GM12875 (cell line): ENCODE measurements at regions not wholly inside any gene's neighbourhood (a gene's known extent, or its start where the extent isn't known, plus 50 kb on each side); places are given as distances from the start of the nearest gene placed in this dataset.

Source experiments
- H3K4me3 ChIP-seq: one replicate; pipeline ENCODE4 v1.5.1; 2011; ENCODE audit warnings: low read depth, low read length, control low read depth
- TF ChIP-seq, protein P1 (sequence below): IDR thresholded peaks from 2 replicates; pipeline ENCODE4 v1.5.1; 2011; ENCODE audit warnings: low read depth, mild to moderate bottlenecking, control low read depth, inconsistent platforms, low read length, moderate library complexity, borderline replicate concordance; ENCODE audit not compliant: insufficient read depth

DNA sequence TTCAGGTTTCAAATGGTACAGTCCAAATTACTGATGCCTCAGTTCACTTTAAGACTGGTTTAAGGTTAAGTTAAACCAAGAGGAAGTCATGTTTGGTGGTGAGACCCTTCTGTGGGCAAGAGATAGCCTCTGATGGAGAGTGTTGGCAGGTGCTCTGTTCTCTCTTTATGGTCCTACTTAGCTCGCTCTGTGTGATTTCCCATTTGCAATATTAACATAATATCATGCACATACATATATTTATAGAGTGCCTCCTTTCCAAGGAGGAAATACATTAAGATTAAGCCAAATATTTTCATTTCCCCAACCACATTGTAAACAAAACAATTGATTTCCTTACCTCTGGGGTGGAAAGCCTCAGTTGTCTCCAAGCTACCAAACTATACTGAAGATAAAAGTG is 222.4 kb downstream of the PIK3C3 start:
- no peak overlapping the region for H3K4me3 ChIP-seq
- TF ChIP-seq, protein P1, sequence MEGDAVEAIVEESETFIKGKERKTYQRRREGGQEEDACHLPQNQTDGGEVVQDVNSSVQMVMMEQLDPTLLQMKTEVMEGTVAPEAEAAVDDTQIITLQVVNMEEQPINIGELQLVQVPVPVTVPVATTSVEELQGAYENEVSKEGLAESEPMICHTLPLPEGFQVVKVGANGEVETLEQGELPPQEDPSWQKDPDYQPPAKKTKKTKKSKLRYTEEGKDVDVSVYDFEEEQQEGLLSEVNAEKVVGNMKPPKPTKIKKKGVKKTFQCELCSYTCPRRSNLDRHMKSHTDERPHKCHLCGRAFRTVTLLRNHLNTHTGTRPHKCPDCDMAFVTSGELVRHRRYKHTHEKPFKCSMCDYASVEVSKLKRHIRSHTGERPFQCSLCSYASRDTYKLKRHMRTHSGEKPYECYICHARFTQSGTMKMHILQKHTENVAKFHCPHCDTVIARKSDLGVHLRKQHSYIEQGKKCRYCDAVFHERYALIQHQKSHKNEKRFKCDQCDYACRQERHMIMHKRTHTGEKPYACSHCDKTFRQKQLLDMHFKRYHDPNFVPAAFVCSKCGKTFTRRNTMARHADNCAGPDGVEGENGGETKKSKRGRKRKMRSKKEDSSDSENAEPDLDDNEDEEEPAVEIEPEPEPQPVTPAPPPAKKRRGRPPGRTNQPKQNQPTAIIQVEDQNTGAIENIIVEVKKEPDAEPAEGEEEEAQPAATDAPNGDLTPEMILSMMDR = no peak

DNA sequence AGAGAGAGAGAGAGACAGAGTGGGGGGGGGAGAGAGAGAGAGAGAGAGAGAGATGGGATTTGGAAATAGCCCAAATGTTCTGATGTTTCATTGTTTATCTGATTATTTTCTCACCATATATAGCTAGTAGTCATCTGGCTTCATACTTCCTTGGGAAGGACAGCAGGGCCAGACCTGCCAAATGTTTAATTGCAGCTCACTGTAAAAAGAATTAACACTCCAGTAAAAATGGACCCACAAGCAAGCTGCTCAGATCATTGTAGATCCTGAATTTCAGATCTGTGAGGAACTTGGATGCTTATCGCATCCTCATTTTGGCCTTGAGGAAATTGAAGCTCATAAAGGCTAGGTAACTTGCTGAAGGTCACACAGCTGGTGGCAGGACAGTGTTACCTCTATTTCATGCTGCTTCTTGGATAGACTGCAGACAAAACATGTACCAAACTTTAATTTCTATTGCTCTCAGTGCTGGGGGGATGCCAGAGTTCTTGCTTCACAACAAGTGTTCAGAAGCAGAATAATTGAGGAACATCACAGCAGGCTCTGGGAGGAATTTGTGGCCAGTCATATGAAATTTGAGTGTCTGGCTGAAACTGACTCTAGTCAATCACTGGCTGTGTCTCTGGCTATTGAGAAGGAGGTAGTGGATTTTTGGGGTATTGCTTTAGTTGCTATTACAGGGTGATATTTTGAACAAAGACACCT is 223.5 kb downstream of the PIK3C3 start:
- no peak overlapping the region for H3K4me3 ChIP-seq
- TF ChIP-seq, protein P1 = no peak

DNA sequence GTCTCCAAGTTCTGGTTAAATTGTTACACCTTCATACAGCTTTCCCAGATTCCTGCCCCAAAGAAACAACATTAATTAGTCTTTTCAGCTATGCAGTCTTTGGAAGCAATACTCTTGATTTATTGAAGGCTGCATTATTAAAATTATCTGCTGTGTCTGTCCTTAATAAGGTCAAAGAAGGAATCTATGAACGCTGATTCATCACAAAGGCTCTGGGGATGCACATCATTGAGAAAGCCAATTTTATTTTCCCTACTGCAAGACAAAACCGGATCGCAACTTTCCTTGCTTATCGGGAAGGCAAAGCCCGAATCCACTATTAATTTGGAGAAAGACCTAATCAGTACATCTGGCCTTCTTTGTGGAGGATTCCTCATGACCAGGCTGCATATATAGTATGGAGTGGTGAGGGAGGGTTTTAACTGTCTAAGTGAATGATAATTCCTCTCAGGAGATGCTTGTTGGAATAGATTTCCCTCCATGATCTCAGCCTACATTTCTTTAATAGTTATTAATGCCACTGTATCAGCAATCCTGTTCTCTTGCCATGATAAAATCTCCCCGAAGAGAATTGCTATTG is 224.6 kb downstream of the PIK3C3 start:
- TF ChIP-seq, protein P1 = no peak
- H3K4me3 ChIP-seq = no peak overlapping the region

DNA sequence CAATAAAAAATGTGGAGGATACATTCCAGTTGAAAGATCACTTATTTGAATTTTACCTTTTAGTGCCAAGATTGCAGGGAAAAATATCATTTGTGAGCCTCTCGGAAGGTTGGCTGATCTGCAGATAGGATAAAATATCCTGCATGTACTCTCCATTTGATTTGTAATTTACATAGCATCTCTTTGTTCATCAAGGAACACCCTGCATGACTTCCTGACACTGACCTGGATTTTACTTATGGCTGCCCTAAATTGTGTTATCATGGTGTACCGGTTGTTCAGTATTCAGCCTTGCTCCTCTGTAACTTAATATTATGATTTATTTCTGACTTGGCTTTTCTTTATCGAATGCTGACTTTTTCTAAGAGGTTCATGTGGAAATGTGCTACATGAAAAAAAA is 226.4 kb downstream of the PIK3C3 start:
- no peak overlapping the region for H3K4me3 ChIP-seq
- TF ChIP-seq, protein P1 = no peak

DNA sequence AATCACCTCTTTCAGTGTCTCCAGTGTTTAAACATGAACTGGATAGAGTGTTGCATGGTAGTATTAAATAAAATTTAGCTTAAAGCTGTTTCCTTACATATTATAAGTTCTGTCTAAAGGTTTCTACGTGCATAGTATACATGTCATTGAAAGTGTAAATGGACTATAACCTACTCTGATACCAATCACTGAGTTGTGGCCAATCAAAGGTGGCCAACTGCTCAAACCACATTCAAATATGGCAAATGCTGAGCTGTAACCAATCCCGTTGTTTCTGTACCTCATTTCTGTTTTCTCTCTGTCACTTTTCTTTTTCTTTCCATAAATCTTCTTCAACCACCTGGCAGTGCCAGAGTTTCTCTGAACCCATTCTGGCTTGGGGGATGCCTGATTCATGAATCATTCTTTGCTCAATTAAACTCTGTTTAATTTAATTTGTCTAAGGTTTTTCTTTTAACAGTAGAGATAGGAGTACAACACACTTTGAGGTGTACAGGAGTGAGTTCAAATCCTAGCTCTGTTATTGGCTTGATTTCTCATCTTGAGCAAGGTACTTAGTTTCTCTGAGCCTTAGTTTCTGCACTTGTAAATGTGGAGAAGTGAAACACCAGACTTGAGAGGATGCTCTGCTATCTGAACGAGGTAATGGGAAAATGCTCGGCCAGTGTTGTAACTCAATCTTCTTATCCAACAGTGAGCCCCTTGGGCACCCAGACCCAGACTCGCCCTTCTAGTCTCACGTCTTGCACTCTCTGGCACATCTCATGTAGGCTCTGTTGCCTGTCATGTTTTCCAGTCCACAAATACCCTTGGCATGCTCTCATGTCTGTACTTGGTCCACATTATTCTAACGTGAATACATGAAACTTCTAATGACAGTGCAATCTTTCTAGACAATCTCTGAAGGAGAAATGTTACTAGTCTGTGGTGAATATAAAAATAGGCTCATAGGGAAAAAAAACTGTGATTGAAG is 228.0 kb downstream of the PIK3C3 start:
- no peak overlapping the region for H3K4me3 ChIP-seq
- TF ChIP-seq, protein P1 = no peak

DNA sequence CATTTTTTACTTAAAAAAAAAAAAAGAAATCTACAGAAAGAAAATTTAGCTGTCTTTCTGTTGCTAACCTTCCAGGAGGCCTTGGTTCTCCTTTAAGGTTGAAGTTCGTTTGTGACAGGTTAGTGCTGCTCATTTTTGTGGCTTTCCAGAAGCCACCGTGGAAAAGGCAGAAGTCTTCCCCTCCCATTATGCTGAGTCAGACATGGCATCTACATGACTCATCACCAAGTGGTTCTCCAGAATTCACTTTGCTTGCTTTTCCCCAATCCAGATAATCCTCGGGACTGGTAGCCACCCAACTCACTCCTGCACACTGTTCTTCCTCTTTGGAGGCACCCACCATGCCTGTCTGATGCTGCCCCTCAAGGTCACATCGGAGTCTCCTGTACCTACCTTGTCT is 228.7 kb downstream of the PIK3C3 start:
- no peak overlapping the region for H3K4me3 ChIP-seq
- TF ChIP-seq, protein P1 = no peak
